Stomach (tissue), 8 donors: ENCODE measurements at regions not wholly inside any gene's neighbourhood (a gene's known extent, or its start where the extent isn't known, plus 50 kb on each side); places are given as distances from the start of the nearest gene placed in this dataset.
A peak's percentile ranks its signal among the peaks of the same experiment; 100 is the strongest.
"Not testable (repeated sequence)": the region's sequence is repeated elsewhere in the genome, so short reads cannot be mapped to it uniquely, and the experiment has no call there.

Experiments
- DNase-seq, 2 donors: peaks; one replicate each; pipeline versions ENCODE4 v3.0.0 to v3.0.0-alpha.2; 2013 to 2019
- H3K27ac ChIP-seq, 5 donors: fragments of 200-600 bp in 4 of 5; sonication (generic) in 4 of 5; one replicate each; pipeline ENCODE4 v1.5.1; 2013 to 2019; ENCODE audit warnings: mild to moderate bottlenecking in 1 of 5, moderate library complexity in 1 of 5
- H3K27me3 ChIP-seq, 3 donors: fragments of 200-600 bp; sonication (generic); one replicate each; pipeline ENCODE4 v1.5.1; 2017 to 2019; ENCODE audit warnings: mixed run types in 1 of 3
- H3K36me3 ChIP-seq, 4 donors: fragments of 200-600 bp; sonication (generic); 1 replicate in 3 of 4; 2 replicates in 1 of 4; pipeline ENCODE4 v1.5.1; 2016 to 2019
- H3K4me1 ChIP-seq, 4 donors: fragments of 200-600 bp; sonication (generic); one replicate each; pipeline ENCODE4 v1.5.1; 2016 to 2019
- H3K4me3 ChIP-seq, 4 donors: fragments of 200-600 bp; sonication (generic) in 3 of 4; one replicate each; pipeline ENCODE4 v1.5.1; 2016 to 2019; ENCODE audit warnings: mild to moderate bottlenecking in 1 of 4
- H3K9me3 ChIP-seq, 4 donors: fragments of 200-600 bp; sonication (generic); one replicate each; pipeline ENCODE4 v1.5.1; 2016 to 2019
- CTCF ChIP-seq, 7 experiments: fragments of 450-650 bp in 4 of 7; fragments of 200-600 bp in 3 of 7; sonication (generic) in 3 of 7; IDR thresholded peaks; one replicate each; pipeline ENCODE4 v1.5.1; 2016 to 2019; ENCODE audit warnings: antibody characterized with exemption in 7 of 7, control low read depth in 2 of 7, mild to moderate bottlenecking in 1 of 7
- EP300 ChIP-seq: sonication (generic); formaldehyde crosslinking; IDR thresholded peaks from one replicate; pipeline ENCODE4 v1.6.1; 2017; ENCODE audit warnings: antibody characterized with exemption
- POLR2A ChIP-seq, 4 donors: fragments of 450-650 bp; IDR thresholded peaks; one replicate each; pipeline ENCODE4 v1.6.1; 2016; ENCODE audit warnings: antibody characterized with exemption in 4 of 4, control low read depth in 2 of 4, mild to moderate bottlenecking in 1 of 4, moderate library complexity in 1 of 4
- POLR2AphosphoS5 ChIP-seq, 3 donors: sonication (generic); formaldehyde crosslinking; IDR thresholded peaks; one replicate each; pipeline ENCODE4 v1.6.1; 2016; ENCODE audit warnings: antibody characterized with exemption in 3 of 3
- WGBS, 5 donors: extraction: QIAGEN DNeasy Blood & Tissue Kit in 3 of 5; methylation state at CpG; one replicate each; pipeline versions ENCODE4 v1.1.5 to v1.1.7; 2013 to 2018; 5-methylcytosine and 5-hydroxymethylcytosine counted together
- intact Hi-C: fragments of 100-400 bp; cut with DNase I; formaldehyde crosslinking; loops from one replicate; pipeline ENCODE4 v1.15.1; 2023; ENCODE audit warnings: low total_unique reads
- donor health status: healthy with polysubstance abuse.
- donor health status: Bipolar disorder and iron deficiency.
- donor health status: healthy.

DNA sequence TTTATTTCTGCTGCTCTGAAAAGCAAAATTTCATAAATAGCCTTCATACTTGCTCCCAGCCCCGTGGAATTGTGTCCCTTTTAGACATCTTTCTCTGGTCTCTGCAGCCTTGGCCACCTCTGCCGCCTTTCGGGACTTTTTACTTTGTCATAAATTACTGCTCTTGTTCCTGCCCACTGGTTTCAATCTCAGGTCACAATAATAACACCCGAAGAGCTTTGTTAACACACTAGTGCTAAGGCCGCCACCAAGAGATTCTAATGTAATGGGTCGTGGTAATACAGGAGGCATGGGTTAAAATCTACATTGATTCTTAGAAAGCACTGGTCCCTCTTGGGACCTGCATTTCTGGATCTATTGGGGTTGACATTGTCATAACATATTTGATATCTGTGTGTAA is 276.0 kb upstream of the VWC2 start:
- Histone ChIP-seq H3K4me3 (no peak overlapping the region), H3K27me3 (no peaks in the 10 kb centered on the region), H3K4me1 (no peaks in the 10 kb centered on the region), H3K9me3 (no peaks in the 10 kb centered on the region), H3K27ac (no peak overlapping the region), H3K36me3 (no peaks in the 10 kb centered on the region)
- no peak for DNase-seq
- intact Hi-C loops = no loop called here
- 72 to 80% (median 77%) methylated on average over 6 of the region's 6 CpGs for WGBS, 5 donors
- no peak for TF ChIP-seq POLR2AphosphoS5 (IDR thresholded peaks at IDR 0.05)
- TF ChIP-seq POLR2A (IDR thresholded peaks at IDR 0.05) = no peak
- no peak for TF ChIP-seq CTCF (IDR thresholded peaks at IDR 0.05)
- no peak for TF ChIP-seq EP300

GRCh38 chr7:49500741-49501140 is 272.7 kb upstream of the VWC2 start:
- no peaks in the 10 kb centered on the region for H3K4me1 ChIP-seq
- H3K4me3 ChIP-seq = no peak overlapping the region
- H3K27ac ChIP-seq = no peak overlapping the region
- H3K9me3 ChIP-seq = no peaks in the 10 kb centered on the region
- H3K36me3 ChIP-seq = no peaks in the 10 kb centered on the region
- no peaks in the 10 kb centered on the region for H3K27me3 ChIP-seq
- intact Hi-C loops = no loop called here
- WGBS, 5 donors = 69 to 83% (median 79%) methylated on average over 2 of the region's 2 CpGs
- no peak for DNase-seq
- TF ChIP-seq POLR2A (IDR thresholded peaks at IDR 0.05) (no peak), POLR2AphosphoS5 (IDR thresholded peaks at IDR 0.05) (no peak)

GRCh38 chr7:49507206-49507605 is 266.2 kb upstream of the VWC2 start:
- H3K27me3 ChIP-seq, H3K4me1 ChIP-seq, H3K36me3 ChIP-seq, intact Hi-C loops, H3K9me3 ChIP-seq, H3K4me3 ChIP-seq, DNase-seq, H3K27ac ChIP-seq: not testable (repeated sequence)
- WGBS, 5 donors = 24 to 38% (median 33%) methylated on average over 2 of the region's 2 CpGs

GRCh38 chr7:49513911-49514310 is 259.5 kb upstream of the VWC2 start:
- Histone ChIP-seq H3K4me1 (no peaks in the 10 kb centered on the region), H3K27ac (no peak overlapping the region), H3K9me3 (no peaks in the 10 kb centered on the region), H3K36me3 (no peaks in the 10 kb centered on the region), H3K27me3 (no peaks in the 10 kb centered on the region), H3K4me3 (no peak overlapping the region)
- intact Hi-C loops = no loop called here
- DNase-seq = peak in 1 of 2 donors; percentile 39
- no peak for TF ChIP-seq EP300
- TF ChIP-seq CTCF (IDR thresholded peaks at IDR 0.05) = no peak
- TF ChIP-seq POLR2AphosphoS5 (IDR thresholded peaks at IDR 0.05) = no peak
- TF ChIP-seq POLR2A (IDR thresholded peaks at IDR 0.05) = no peak
- WGBS, 5 donors = 9 to 14% (median 9%) methylated on average over 4 of the region's 4 CpGs

DNA sequence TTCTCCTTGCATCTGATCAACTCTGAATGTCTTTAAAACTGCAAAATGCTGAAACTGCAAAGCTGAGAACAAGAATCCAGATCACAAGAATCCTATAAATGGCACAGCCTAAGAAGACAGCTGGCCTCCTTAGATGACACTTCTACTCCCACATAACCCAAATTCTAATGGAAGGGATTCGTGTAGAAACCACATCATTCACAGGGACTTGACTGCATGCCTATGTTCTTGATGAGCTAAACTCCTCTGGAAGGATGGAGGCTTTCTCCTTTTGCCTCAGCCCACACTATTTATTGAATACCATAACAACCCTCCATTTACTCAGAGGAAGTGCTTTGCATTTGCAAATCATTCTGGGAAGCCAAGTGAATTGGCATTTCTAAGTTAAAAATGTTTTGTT is 252.5 kb upstream of the VWC2 start:
- H3K27ac ChIP-seq = no peak overlapping the region
- WGBS, 5 donors = 17 to 42% (median 25%) methylated on average over 1 of the region's 1 CpG
- H3K4me1 ChIP-seq = no peaks in the 10 kb centered on the region
- no peaks in the 10 kb centered on the region for H3K27me3 ChIP-seq
- TF ChIP-seq POLR2A (IDR thresholded peaks at IDR 0.05) (no peak), POLR2AphosphoS5 (IDR thresholded peaks at IDR 0.05) (no peak), CTCF (IDR thresholded peaks at IDR 0.05) (no peak), EP300 (no peak)
- DNase-seq = peak in 1 of 2 donors; percentile 9
- H3K4me3 ChIP-seq = no peak overlapping the region
- H3K9me3 ChIP-seq = peaks cover 0 to 3% (median 0%) of the 10 kb centered on the region in 4 donors
- intact Hi-C loops = no loop called here
- no peaks in the 10 kb centered on the region for H3K36me3 ChIP-seq
